Sigmoid colon (tissue), 4 donors: ENCODE measurements at regions not wholly inside any gene's neighbourhood (a gene's known extent, or its start where the extent isn't known, plus 50 kb on each side); places are given as distances from the start of the nearest gene placed in this dataset.

ENCODE experiments used
- CTCF ChIP-seq, 4 experiments: fragments of 450-650 bp in 3 of 4; fragments of 200-600 bp in 1 of 4; IDR thresholded peaks; one replicate each; pipeline ENCODE4 v1.5.1; 2016 to 2019; ENCODE audit warnings: antibody characterized with exemption in 4 of 4, mild to moderate bottlenecking in 3 of 4, moderate library complexity in 2 of 4
- EP300 ChIP-seq, 4 donors: sonication (generic); formaldehyde crosslinking; IDR thresholded peaks; one replicate each; pipeline ENCODE4 v1.6.1; 2017; ENCODE audit warnings: antibody characterized with exemption in 4 of 4
- POLR2A ChIP-seq, 2 donors: fragments of 450-650 bp; IDR thresholded peaks; one replicate each; pipeline ENCODE4 v1.6.1; 2016; ENCODE audit warnings: antibody characterized with exemption in 2 of 2, mild to moderate bottlenecking in 2 of 2, moderate library complexity in 2 of 2
- POLR2AphosphoS5 ChIP-seq, 4 donors: sonication (generic); formaldehyde crosslinking; IDR thresholded peaks; one replicate each; pipeline ENCODE4 v1.6.1; 2017; ENCODE audit warnings: antibody characterized with exemption in 4 of 4

- no peak for TF ChIP-seq CTCF (IDR thresholded peaks at IDR 0.05)
- no peak for TF ChIP-seq POLR2A (IDR thresholded peaks at IDR 0.05)
- TF ChIP-seq POLR2AphosphoS5 (IDR thresholded peaks at IDR 0.05) = no peak
- TF ChIP-seq EP300 (IDR thresholded peaks at IDR 0.05) = no peak
These were observed 427.9 kb upstream of the CLINT1 start for GRCh38 chr5:158286827-158287226.
